NCI-H1417 (cell line): ENCODE measurements at regions not wholly inside any gene's neighbourhood (a gene's known extent, or its start where the extent isn't known, plus 50 kb on each side); places are given as distances from the start of the nearest gene placed in this dataset.

Experiments
- DNase-seq, 3 experiments: peaks; one replicate each; lab custom pipeline; 2025; lab: John Stamatoyannopoulos, UW

DNA sequence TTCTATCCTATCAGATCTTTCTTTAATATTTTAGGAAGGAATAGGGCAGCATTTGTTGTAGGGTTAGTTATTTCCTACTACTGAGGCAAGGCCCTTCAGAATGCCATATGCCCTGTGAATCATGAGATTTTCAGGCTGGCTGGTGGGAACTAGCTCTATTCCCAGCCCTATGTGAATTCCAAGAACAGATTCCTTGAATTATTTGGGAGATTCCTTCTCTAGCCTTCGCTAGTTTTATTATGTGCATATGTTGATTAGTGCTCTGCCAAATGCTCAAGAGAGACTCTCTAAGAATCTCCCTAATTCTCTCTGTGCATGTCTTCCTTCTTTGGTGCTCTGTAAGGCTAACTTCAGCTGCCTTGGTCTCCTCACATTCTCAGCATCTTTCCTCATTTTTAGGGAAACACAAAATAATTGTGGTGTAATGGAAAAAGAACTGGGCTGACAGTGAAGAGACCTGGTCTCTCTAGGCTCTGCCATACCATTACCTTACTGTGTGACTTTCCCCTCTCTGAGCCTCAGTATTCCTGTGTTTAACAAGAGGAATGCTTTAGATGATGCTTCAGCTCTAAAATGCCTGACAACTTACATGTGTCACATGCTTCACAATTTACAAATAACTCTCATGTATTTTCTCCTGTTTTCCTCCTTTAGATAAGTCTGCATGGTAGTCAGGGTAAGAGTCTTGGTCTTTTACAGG lies 79.7 kb downstream of the VMA21 start:
- no peak for DNase-seq

DNA sequence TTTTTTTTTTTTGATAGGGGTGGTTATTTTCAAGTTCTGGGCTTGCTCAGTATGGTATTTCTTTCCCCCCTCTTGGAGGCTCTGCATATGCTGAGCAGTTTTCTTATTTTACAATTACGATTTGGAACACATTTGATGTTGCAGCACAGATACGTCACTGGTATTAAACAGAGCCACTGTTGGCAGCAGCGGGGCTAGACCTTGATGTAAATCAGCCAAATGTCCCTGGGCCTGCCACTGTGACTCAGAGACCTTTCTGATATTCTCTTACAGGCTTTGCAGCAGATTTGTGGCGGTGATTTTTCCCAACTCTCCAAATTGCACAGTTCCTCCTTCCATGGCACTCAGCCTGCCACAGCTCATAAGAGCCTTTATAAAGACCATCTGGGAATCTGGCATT lies 81.1 kb downstream of the VMA21 start:
- no peak for DNase-seq

DNA sequence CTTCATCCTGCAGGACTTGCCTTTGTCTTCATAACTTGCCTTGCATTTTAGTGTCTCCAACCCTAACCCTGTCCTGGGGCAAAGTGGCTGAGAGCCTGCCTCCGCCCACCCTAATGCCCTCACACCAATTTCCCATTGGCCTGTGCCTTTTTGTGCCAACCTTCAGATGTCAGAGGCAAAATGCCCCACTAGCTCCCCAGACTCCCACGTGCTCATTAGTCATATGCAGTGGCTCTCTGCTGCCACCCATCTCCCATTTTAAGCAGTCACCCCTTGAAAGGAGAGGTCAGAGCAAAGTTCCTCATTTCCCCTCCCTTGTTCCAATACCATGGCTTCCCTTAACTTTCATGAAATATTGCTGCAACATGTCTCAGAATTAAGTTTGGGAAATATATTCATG lies 74.8 kb upstream of the PASD1 start:
- DNase-seq: peak in 1 of 3 experiments; percentile 22

DNA sequence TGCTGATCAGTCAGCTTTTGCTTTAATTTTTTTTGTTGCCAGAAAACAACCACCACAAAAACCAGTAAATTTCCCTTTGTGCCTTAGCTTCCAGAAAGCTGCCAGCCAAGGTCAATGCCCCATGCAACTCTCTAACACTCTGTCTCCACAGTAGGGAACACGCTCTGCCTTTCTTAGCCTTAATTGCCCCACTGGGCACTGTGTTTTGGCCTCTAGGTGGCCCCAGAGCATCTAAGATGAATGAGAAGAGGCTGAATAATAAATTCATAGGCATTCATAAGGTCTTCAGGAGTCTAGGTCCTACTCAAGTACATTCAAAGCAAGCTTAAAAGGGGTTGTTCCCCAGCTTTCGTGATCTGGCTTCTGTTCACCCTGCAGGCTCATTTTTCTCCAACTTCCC lies 57.7 kb upstream of the PASD1 start:
- DNase-seq: peak; percentile 8 to 41 (median 21)

DNA sequence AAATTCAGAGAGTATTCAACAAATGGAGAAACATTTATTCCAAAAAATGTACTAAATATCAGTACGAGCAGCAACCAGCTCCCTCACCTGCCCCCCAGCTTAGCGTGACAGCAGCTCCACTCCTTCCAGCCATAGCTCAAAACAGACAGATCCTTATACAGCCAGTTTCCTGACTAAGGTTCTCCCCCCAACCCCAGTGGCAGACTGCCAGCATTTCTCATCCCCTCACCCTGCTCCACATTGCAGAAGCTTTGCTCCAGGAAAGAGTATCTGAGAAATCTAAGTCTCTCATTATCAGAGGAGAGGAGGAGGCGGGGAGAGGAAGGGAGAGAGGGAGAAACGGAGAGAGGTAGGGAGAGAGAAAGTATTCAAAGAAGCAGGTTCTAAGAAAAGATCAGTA lies 53.3 kb upstream of the PASD1 start:
- DNase-seq: no peak

DNA sequence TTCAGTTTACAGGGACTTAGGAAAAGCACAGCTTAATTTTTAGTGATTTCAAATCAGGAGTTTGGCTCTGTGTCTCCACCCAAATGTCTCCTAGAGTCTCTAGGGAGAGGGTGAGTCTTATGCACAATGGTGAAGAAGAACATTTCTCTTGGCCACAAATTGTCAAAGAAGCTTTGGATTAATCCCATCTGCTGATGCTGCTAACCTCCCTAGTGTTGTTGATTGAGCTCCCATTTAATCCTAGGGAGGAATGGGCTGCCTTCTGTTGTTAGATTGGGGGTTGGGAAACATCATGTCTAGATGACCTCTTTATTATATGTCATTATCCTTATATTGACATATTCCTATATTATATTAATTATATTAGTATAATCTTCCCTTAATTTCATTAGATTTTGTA lies 50.0 kb upstream of the PASD1 start:
- DNase-seq: no peak
